G401.6 (cell line): ENCODE measurements at regions not wholly inside any gene's neighbourhood (a gene's known extent, or its start where the extent isn't known, plus 50 kb on each side); places are given as distances from the start of the nearest gene placed in this dataset.
"Not testable (repeated sequence)": the region's sequence is repeated elsewhere in the genome, so short reads cannot be mapped to it uniquely, and the experiment has no call there.

Experiments used
- FAIRE-seq: peaks from 2 replicates; lab custom pipeline; 2012; peaks lifted over from hg19 to GRCh38; lab: Jason Lieb, UNC

DNA sequence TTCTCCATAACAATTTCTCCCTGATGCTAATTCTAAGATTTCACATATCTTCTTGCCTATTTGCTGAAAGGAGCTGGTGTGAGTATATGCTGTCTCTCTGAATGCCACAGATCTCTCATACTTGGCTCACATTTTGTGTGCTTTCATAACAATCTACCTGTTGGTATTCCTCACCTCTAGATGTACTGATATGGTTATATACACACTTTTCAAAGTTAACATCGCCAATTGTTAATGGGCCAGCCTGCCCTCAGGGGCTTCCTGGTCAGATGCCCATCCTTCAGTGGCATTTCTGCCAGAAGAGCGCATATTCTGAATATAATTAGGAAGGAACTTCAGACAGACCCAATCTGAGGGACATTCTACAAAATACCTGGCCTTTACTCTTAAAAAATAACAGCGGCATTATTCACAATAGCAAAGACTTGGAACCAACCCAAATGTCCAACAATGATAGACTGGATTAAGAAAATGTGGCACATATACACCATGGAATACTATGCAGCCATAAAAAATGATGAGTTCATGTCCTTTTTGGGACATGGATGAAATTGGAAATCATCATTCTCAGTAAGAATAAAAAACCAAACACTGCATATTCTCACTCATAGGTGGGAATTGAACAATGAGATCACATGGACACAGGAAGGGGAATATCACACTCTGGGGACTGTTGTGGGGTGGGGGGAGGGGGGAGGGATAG, 123.9 kb upstream of the FAT1 start:
- FAIRE-seq, result not testable (repeated sequence)

DNA sequence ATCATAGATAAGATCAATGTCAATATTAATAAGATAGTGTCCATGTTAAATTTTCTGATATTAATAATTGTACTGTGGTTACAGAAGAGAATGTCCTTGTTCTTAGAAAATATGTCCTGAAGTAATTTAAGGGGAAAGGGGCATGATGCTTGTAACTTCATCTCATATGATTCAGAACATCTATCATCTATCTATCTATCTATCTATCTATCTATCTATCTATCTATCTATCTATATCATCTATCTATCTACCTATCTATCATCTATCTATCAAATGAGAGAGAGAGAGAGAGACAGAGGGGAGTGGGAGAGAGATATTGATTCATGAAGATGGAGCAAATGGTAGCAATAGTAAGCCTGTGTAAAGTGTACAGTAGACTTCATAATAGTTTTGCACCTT, 124.8 kb upstream of the FAT1 start:
- FAIRE-seq, result no peak

DNA sequence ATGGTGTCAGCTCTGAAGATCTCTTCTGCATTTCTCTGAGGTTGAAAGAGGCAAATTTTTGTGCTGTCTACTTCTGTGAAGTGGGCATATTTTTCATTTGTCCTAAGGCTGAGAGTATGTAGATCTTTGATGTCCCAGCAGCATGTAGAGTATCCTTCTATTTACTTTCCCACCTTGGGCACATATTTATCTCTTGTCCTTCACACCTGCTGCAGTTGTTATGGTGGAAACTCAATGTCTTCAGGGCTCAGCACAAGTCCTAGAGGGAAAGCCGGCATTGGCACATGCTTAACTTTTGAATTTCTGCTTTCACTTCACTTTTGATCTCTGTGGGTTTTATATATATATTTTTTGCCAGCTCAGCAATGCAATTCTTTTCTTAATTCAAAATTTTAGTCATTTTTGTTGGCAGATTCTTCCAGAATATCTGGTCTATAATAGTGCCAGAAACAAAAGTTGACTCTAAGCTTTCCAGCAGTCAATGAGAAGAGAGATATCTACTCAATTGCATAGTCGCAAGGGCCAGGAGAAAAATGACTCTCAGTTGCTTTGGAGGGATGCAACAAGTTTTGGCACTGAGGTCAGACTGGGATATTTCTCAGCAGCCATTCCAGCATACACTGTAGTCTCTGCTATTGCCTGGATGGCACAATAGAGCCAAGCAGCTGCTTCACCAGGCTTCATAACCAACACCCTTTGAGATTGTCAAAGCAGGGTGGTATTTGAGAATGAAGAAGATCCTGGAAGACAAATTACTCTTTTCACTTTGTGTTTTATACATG, 127.8 kb upstream of the FAT1 start:
- no peak for FAIRE-seq

DNA sequence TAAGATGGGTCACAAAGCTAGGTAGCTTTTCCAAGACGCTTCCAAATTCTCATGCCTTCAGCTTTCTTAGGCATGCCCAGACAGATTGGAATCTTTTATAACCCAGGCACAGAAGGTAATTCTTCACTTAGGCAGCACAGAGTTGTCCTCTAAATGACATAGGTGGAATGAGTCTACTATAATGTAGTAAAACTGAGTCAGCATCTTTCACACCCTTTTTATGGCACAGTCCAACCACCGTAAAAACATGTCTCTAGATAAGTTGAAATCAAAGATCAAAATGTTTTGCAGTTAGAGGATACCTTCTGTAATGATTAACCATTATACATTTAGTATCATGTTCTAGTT, 128.4 kb upstream of the FAT1 start:
- no peak for FAIRE-seq

DNA sequence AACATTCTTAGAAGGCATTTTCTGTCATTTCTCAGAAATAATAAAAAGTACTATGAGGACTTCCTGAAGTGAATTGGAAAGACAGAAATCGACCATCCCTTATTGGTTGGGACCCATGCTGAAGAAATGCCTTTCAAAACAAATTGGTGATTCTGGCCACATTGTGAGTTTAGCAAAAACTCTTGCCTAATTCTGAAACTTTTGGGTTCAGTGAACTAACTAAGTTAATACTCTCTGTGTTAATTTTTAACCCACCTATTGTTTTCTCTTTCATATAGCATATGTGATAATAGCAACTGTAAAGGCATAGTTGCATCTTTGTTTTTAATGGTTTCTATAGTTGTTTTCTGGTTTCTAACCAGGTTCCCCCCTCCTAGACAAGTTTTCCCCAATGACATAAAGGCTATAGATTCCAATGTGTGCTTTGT, 129.3 kb upstream of the FAT1 start:
- FAIRE-seq, result no peak

DNA sequence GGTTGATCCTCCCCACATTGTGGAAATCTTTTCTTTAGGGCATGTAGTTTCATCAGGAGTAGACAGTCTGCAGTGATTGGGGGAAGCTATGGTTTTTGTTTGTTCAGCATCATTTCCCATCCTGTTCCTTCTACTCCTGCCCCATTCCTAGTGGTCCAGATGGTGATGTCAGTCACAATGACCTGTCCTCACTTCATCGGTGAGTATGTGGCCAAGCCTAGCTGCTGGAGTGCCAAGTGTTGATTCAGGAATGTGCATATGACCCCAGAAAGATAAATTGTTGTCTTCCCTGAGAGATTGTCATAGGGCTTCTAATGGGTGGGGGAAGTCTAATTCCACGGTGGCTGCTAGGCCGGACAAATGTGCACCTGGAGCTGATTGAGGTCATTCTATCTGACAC, 130.6 kb upstream of the FAT1 start:
- no peak for FAIRE-seq

DNA sequence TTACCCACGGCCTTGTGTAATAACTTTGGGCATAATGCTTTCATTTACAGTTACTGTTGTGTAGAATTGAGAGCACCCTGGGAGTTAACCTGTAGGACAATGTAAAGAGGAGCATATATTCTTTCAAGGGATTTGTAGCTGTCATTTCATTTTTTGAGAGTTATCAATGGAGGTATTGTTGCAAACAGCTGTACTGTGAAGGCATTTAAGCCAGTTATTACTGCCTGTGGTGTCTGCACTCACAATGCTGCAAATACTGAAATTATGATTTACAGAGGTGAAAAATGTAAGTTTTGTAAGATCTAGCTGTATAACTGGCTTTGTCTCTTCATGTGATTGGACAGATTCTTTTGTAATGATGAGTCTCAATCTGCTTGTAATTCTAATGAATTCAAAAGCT, 131.5 kb upstream of the FAT1 start:
- no peak for FAIRE-seq

DNA sequence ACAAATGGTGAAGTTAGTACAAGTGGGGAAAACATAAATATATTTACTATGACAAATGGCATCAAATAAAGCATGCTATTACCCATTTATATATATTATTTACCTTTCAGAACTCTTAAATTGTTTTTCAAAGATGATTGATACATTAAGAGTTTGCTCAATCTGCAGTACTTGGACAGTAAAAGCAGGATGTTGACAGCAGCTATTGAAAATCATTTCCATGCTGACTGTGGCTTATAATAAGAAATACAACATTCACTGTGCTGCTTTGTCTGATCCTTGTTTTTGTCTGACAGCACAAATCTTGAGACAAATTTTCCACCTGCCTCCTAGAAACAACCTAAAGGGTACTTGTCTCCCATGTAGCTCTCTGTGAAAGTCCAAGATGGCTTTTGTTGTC, 134.1 kb upstream of the FAT1 start:
- FAIRE-seq, result no peak

DNA sequence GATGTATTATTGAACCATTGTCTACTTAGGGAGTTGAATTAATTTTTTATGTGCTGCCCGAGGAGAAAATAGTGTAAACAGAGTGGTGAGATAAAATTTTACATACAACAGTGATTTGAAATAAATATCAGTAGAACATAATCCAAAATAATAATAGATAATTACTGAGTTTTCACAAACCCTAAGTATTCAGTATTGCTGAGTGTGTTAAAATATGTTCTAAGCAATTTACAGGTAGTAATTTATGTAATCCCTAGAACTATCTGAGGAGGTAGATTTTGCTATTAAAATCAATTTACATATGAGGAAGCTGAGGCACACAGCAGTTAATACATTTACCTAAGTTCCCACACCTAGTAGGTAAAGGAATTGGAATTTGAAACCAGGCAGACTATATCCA, 134.7 kb upstream of the FAT1 start:
- no peak for FAIRE-seq

DNA sequence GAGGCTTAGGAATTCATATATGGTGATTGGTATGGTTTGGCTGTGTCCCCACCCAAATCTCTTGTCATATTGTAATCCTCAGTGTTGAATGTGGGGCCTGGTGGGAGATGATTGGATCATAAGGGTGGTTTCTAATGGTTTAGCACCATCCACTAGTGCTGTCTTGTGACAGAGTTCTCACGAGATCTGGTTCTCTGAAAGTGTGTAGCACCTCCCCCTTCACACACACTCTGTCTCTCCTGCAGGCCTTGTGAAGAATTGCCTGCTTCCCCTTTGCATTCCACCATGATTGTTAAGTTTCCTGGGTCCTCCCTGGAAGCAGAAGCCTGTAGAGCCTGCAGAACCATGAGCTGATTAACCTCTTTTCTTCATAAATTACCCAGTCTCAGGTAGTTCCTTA, 135.8 kb upstream of the FAT1 start:
- FAIRE-seq, result no peak

DNA sequence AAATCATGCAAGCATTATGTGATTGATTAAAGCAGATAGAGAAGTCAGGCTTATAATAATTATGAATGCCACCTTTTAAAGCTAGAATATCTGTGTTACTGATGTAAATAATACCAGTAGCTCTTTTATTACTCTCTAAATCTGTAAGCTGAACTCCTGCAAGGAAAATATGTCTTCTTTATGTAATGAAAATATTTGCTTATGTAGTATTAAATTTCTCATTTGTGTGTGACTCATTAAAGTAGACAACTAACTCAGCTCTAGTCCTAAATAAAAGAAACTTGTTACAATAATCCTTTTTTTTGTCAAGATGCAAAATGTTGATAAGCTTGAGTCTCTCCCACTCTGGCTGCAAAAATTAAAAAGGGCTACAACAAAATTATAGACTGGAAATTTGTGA, 137.7 kb upstream of the FAT1 start:
- FAIRE-seq, result no peak

DNA sequence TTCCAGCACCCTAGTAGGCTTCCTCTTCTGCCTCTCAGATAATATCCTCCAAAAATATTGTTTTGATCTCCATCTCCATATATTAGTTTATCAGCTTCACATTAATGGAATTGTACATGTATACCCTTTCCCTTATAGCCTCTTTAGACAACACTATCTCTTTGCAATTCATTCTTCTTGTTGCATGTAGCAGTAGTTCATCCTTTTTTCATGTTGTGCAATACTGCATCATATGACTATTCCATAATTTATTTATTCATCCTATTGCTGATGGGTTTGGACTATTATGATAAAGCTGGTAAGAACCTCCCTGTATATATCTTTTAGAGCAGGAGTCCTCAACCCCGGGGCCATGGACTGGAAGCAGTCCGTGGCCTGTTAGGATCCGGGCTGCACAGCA, 148.2 kb upstream of the FAT1 start:
- no peak for FAIRE-seq

DNA sequence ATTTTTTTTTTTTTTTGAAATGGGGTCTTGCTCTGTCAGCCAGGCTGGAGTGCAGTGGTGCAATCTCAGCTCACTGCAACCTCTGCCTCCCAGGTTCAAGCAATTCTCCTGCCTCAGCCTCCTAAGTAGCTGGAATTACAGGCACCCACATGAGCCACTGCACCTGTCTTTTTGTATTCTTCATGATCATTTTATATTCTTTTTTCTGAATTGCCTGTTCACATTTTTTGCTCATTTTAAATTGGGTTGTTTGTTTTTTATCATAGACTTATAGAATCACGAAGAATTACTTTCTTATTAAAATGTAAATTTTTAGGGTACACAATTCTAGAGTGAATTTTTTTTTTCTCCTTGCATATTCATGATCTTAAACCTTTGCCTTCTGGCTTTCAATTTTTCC, 149.4 kb upstream of the FAT1 start:
- FAIRE-seq, result not testable (repeated sequence)

DNA sequence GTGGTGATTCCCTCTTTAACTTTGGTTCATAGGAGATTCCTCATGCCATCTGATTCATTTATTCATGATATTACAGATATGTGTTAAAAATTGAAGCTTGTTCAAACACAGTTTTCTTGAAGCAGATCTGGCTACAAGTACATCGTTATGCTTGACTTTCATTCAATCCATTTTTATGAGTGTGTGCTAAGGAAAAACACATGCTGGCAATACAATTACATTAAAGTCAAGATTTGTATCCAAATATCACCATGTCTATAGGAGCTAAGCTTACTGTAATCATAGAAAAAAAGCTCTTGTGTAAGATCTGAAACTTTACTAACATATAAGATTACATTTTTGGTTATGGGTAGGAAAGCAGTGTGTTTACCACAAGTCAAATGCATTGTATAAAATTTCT, 151.8 kb upstream of the FAT1 start:
- FAIRE-seq, result no peak

DNA sequence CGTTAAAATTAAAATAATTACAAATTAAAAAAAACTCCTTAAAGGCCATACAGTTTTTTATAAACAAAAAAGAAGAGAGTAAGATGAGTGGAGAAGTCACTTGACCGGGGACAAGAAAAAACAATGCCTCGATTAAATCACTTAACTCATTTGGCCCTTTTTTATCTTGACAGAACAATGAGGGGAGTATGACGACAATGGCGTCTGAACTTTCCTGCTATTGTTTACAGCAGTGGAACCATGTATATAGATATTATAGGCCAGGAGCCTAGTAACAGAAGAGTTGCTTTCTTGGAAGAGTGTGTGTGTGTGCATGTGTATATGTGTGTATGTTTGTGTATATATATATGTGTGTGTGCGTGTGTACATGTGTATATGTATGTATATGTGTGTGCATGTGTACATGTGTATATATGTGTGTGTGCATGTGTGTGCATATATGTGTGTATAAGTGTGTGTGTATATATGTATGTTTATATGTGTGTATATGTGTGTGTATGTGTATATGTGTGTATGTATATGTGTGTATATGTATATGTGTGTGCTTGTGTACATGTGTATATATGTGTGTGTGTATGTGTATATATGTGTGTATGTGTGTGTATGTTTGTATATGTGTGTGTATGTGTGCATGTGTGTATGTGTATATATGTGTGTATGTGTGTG, 153.4 kb upstream of the FAT1 start:
- no peak for FAIRE-seq

DNA sequence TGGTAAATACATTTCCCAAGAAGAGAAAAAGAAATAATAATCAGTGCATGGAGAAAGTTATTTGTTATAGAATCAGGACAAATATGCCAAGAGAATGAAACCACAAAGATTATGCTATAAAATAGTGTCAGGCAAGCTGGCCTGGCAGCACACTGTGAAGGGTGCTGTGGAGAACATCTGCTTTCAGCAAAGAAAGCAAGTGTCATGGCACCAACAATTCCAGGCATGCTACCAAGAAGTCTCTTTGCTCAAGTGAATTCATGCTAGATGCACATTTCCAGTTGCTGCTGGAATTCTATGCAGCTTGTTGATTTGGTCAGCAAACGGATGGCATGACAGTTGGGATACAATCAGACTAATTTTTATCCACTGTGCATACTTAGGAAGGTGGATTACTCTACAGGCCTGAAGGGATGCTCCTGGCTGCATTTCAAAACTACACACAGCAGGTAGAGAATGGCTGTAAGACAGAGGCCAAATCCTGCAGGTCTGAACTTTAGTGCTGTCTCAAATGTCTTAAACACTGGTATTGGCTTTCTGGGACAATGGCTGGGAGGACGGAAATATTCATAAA, 154.6 kb upstream of the FAT1 start:
- no peak for FAIRE-seq

DNA sequence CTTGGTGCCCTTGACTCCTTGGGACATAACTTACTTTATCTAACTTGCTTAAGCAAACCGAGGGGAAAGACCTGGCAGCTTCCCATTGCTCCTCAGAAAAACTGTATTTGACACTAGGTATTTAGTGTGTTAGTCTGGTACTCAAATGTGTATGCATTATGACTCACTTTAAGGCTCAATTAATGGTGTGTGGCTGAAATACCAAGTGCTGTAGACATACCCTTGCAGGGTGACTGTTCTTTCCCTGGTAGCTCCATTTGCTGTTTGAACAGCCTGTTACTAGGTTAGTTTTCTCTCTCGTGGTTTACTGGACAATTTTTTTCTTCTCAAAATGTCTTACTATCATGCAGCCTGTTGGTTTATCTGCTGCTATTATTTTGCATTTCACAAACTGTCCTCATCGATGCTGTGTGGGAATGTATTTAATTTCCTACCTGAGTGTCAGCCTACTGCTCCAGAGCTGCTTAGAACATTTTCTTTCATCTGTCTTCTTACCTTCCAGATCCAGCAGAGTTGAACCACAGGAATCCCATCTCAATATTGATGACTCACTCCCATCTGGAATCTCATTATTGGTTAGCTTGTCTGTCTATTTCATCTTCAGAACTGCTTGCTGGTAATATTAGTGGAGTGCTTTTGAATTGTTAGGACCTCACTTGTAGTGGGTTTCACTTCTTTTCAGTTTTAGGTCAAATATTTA, 158.0 kb upstream of the FAT1 start:
- FAIRE-seq, result no peak

DNA sequence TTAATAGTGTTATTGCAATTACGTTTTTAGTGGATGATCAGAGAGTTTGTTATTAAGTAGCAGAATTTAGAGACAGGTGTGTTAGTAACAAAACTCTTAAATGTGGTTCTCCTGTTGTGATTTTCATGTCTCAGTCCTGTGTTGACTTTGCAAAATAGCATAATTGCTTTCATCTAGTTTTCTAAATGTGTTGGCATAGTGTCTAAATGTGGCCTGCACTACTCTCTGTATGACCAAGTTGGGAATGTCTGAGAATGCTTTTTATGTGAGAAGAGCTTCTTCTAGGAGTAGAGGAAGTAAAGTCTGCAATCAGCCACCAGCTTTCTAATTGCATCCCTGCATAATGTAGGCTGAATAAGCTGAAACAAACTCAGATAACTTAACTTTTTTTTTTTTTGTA, 158.6 kb upstream of the FAT1 start:
- no peak for FAIRE-seq

DNA sequence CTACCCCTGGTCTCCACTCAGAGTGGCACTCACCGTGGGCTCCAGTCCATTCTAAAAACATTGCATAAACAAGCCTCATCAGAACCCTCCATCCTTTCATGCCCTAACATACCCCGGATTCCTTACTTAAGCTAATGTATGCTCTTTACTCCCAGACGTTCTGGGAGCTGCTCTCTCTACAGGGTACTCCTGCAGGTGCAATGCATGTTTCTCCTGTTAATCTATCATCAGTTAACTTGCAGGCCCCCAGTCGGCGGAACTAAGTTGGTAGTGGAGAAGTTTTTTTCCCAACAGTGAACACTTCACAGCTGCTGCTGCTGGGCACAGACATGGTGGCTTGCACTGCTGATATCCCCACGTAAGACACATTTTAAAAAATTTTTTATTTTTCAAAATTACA, 161.6 kb upstream of the FAT1 start:
- no peak for FAIRE-seq

DNA sequence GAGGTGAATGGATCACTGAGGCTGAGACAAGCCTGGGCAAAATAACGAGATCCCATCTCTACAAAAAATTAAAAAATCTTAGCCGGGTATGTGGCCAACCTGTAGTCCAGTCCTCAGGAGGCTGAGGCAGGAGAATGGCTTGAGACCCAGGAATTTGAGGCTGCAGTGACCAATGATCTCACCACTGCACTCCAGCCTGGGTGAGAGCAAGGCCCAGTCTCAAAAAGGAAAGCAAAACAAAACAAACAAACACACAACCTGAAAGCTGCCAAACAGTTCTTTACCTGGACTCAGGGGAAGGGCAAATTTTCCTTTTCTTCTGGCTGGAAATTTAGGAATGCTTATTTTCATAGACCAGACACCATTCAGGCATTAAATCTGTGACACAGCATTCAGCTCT, 163.1 kb upstream of the FAT1 start:
- no peak for FAIRE-seq

DNA sequence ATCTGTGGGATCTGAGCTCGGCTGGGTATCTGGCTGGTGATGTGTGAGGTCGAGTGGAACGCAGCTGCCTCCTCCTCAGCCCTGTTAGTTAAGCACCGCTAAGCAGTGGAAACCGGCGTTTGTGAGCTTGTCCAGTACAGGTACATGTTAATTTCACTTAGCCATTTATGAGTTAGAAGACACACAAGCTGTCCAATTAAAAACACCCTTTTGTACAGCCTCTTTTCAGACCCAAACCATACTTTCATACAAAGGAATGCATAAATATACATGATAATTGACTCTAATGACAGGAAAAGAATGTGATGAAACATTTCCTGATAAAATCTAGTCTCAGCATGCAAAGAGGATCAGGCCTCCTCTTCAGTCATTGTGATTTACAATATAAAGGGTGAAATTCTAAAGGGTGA, 163.6 kb upstream of the FAT1 start:
- no peak for FAIRE-seq

DNA sequence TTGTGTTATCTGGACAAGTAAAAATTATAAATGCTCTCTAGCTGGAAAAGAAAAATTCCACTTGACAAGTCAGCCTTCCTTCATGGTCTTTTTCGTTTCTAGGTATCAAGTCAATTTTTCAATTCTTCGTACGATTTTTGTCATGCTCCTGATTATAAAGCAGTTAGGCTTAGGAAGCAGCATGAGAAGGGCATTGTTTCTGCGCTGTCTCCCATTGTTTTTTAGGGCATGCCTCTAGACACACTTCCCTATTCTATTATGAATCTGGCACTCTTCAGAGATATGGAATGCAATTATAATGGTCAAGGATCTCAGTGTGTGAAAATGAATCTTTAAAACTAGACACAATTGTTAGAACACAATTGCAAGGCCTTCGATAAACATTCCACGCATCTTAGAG, 164.1 kb upstream of the FAT1 start:
- FAIRE-seq, result no peak
